HT-29 (cell line): ENCODE measurements at regions not wholly inside any gene's neighbourhood (a gene's known extent, or its start where the extent isn't known, plus 50 kb on each side); places are given as distances from the start of the nearest gene placed in this dataset.

Source experiments
- DNase-seq: peaks from one replicate; pipeline ENCODE4 v3.0.0-alpha.2; 2015; ENCODE audit warnings: low spot score

GRCh38 chr16:74183601-74184360 is 112.8 kb upstream of the PSMD7 start:
- no peak for DNase-seq

GRCh38 chr16:74169687-74170376 is 126.8 kb upstream of the PSMD7 start:
- peak; percentile 5 for DNase-seq

- DNase-seq = no peak
Observed at GRCh38 chr16:74169066-74169465, 127.5 kb upstream of the PSMD7 start.

GRCh38 chr16:74168445-74168844 is 128.2 kb upstream of the PSMD7 start:
- DNase-seq = no peak

- no peak for DNase-seq
Observed at GRCh38 chr16:74166456-74166855, 130.2 kb upstream of the PSMD7 start.

- DNase-seq = no peak
Observed at GRCh38 chr16:74165566-74166080, 131.0 kb upstream of the PSMD7 start.

GRCh38 chr16:74160759-74161158 is 135.9 kb upstream of the PSMD7 start:
- no peak for DNase-seq

GRCh38 chr16:74153773-74154172 is 142.8 kb upstream of the PSMD7 start:
- DNase-seq = no peak

GRCh38 chr16:74146643-74147042 is 150.0 kb upstream of the PSMD7 start:
- no peak for DNase-seq

GRCh38 chr16:74143171-74143570 is 153.4 kb upstream of the PSMD7 start:
- DNase-seq = no peak

- DNase-seq = no peak
Observed at GRCh38 chr16:74141015-74141414, 155.6 kb upstream of the PSMD7 start.

GRCh38 chr16:74140557-74140956 is 156.1 kb upstream of the PSMD7 start:
- no peak for DNase-seq

- no peak for DNase-seq
Observed at GRCh38 chr16:74123826-74124225, 172.8 kb upstream of the PSMD7 start.

- DNase-seq = no peak
Observed at GRCh38 chr16:74123195-74123594, 173.4 kb upstream of the PSMD7 start.

GRCh38 chr16:74117798-74118197 is 178.8 kb upstream of the PSMD7 start:
- DNase-seq = no peak

GRCh38 chr16:74113545-74113944 is 183.1 kb upstream of the PSMD7 start:
- DNase-seq = no peak

GRCh38 chr16:74111456-74111982 is 185.1 kb upstream of the PSMD7 start:
- no peak for DNase-seq

GRCh38 chr16:74107795-74108610 is 188.6 kb upstream of the PSMD7 start:
- DNase-seq = peak; percentile 67

- no peak for DNase-seq
Observed at GRCh38 chr16:74104022-74104421, 192.6 kb upstream of the PSMD7 start.

- no peak for DNase-seq
Observed at GRCh38 chr16:74101379-74102137, 195.1 kb upstream of the PSMD7 start.
